Large intestine (tissue), 3 donors: ENCODE measurements at regions not wholly inside any gene's neighbourhood (a gene's known extent, or its start where the extent isn't known, plus 50 kb on each side); places are given as distances from the start of the nearest gene placed in this dataset.
A peak's percentile ranks its signal among the peaks of the same experiment; 100 is the strongest.
"Not testable (repeated sequence)": the region's sequence is repeated elsewhere in the genome, so short reads cannot be mapped to it uniquely, and the experiment has no call there.

Experiments
- DNase-seq, 2 donors: peaks; one replicate each; pipeline versions ENCODE4 v3.0.0 to v3.0.0-alpha.2; 2013
- H3K27ac ChIP-seq: one replicate; pipeline ENCODE4 v1.5.1; 2013; ENCODE audit warnings: low read length
- H3K27me3 ChIP-seq: 2 replicates; pipeline ENCODE4 v1.6.1; 2013; ENCODE audit warnings: low read length; ENCODE audit not compliant: control insufficient read depth, insufficient read depth
- H3K36me3 ChIP-seq: 2 replicates; pipeline ENCODE4 v1.6.1; 2013; ENCODE audit warnings: low read length; ENCODE audit not compliant: control insufficient read depth, insufficient read depth
- H3K4me1 ChIP-seq: one replicate; pipeline ENCODE4 v1.6.1; 2013; ENCODE audit warnings: low read length; ENCODE audit not compliant: control insufficient read depth, insufficient read depth
- H3K4me3 ChIP-seq: one replicate; pipeline ENCODE4 v1.5.1; 2013; ENCODE audit warnings: low read length
- H3K9me3 ChIP-seq: one replicate; pipeline ENCODE4 v1.6.1; 2013; ENCODE audit warnings: mild to moderate bottlenecking, low read depth, low read length, moderate library complexity; ENCODE audit not compliant: control insufficient read depth
- WGBS: methylation state at CpG from one replicate; pipeline ENCODE4 v1.1.5; 2013; ENCODE audit warnings: low lambda C conversion rate; ENCODE audit not compliant: insufficient coverage; 5-methylcytosine and 5-hydroxymethylcytosine counted together

DNA sequence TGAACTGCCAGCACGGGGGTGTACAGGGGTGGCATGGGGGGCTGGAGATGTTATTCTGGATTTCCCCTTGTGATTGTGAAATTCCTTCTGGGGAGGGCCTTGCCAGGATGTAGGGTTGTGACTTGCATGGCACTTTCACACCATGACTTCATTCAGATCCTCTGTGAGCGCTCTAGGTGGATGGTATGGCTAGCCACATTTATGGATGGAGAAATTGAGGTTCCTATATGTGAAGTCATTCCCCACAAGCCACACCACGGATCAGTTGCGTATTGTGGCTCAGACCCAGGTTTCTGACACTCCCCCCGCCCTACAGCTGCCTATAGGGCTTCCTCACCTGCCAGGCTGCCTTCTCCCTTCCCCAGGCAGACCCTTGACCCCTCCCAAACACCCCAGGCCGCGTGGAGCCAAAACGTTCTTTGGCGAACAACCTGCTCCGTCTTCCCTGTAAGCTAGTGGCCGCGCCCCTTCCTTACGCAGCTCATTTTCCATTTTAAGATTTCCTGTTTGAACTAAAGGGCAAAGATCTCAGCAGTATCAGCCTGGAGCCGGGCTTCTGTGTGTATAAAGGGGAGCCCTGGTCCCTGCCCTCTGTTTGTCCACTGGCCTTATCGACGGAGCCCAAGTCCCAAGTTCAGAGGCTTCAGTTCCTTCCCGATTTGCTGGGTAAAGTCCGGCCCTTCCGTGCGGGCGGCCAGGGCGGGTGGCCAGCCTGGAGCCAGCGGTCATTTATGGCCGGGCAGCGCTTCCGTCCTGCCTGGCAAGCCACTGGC, 97.8 kb upstream of the KLF4 start:
- peak; percentile 91 to 97 for DNase-seq
- Histone ChIP-seq H3K4me1 (peaks cover 57% of the 10 kb centered on the region), H3K4me3 (peak overlapping the region; percentile 7), H3K9me3 (no peaks in the 10 kb centered on the region), H3K27ac (peak overlapping the region; percentile 90), H3K36me3 (no peaks in the 10 kb centered on the region), H3K27me3 (peaks cover 2% of the 10 kb centered on the region)
- no CpG with 5 or more reads among the region's 26 CpGs for WGBS

DNA sequence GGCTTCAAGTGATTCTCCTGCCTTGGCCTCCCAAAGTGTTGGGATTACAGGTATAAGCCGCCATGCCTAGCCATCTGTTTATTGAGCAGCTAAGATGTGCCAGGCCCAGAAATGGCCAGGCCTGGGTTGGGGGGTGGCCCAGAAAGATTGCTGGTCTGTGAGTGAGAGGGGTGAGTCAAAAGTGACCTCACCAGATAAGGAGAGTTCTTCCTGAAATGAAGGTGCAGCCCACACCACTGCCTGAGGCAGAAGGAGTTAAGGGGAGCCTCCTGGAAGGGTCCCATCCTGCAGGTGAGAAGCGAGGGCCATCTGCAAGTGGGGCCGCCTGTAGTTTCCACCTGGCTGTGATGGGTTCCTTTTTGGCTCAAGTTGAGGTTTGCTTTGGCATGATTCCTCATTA, 96.9 kb upstream of the KLF4 start:
- Histone ChIP-seq H3K4me3 (no peak overlapping the region), H3K4me1 (peaks cover 50% of the 10 kb centered on the region), H3K27me3 (peaks cover 2% of the 10 kb centered on the region), H3K27ac (no peak overlapping the region), H3K36me3 (no peaks in the 10 kb centered on the region), H3K9me3 (no peaks in the 10 kb centered on the region)
- DNase-seq = no peak
- WGBS = no CpG with 5 or more reads among the region's 3 CpGs

DNA sequence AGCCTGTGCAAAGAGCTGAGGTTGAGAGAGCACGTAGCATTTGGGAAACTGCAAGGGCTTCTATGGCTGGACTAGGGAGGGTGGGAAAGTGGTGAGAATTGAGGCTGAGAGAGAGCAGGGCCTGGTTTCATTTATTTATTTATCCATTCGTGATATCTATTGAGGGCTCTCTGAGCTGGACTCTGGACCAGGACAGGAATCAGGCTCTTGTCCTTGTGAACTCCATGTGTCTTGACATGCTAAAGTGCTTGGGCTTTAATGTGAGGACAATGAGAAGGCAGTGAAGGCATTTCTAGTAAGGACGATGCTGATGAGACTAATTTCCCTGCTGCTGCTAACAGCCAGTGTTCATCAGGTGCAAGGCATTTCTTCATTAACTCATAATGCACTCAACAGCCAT, 95.9 kb upstream of the KLF4 start:
- Histone ChIP-seq H3K4me1 (peaks cover 45% of the 10 kb centered on the region), H3K4me3 (no peak overlapping the region), H3K27ac (no peak overlapping the region), H3K9me3 (no peaks in the 10 kb centered on the region), H3K27me3 (no peaks in the 10 kb centered on the region), H3K36me3 (no peaks in the 10 kb centered on the region)
- DNase-seq = peak in 1 of 2 donors; percentile 55
- WGBS = no CpG with 5 or more reads among the region's 3 CpGs

DNA sequence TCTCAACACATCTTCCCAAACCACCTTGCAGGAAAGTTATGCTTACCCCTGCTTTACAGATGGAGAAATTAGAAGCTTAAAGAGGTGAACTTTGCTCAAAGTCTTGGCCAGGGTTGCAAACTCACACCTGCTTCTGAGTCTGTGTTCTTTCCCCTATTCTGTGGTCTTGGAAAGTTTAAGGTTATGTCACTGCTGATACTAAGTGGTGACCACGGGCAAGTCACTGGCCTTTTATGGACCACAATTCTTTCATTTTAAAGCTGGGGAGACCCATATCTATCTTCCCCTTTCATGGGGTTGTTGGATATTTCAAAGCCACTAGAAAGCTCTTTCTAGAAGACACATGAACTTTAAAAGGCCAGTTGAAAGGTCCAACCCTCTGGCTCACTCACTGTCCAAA, 95.4 kb upstream of the KLF4 start:
- Histone ChIP-seq H3K27ac (no peak overlapping the region), H3K9me3 (no peaks in the 10 kb centered on the region), H3K27me3 (no peaks in the 10 kb centered on the region), H3K4me3 (no peak overlapping the region), H3K4me1 (peaks cover 45% of the 10 kb centered on the region), H3K36me3 (no peaks in the 10 kb centered on the region)
- no peak for DNase-seq
- WGBS = no CpG with 5 or more reads among the region's 1 CpG

DNA sequence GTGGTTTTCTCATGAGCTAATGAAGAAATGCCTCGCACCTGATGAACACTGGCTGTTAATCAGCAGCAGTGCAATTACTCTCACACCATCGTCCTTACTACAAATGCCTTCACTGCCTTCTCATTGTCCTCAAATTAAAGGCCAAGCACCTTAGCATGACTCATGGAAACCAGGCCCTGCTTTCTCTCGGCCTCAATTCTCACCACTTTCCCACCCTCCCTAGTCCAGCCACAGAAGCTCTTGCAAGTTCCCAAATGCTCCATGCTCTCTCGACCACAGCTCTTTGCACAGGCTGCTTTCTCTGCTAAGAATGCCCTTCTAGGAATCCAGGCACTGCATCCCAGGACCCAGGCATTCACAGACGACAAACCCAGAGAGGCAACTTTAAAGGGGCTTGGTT, 94.6 kb upstream of the KLF4 start:
- no peak overlapping the region for H3K27ac ChIP-seq
- no peak for DNase-seq
- no CpG with 5 or more reads among the region's 5 CpGs for WGBS
- H3K27me3 ChIP-seq = no peaks in the 10 kb centered on the region
- H3K36me3 ChIP-seq = no peaks in the 10 kb centered on the region
- no peaks in the 10 kb centered on the region for H3K9me3 ChIP-seq
- no peak overlapping the region for H3K4me3 ChIP-seq
- peaks cover 41% of the 10 kb centered on the region for H3K4me1 ChIP-seq

DNA sequence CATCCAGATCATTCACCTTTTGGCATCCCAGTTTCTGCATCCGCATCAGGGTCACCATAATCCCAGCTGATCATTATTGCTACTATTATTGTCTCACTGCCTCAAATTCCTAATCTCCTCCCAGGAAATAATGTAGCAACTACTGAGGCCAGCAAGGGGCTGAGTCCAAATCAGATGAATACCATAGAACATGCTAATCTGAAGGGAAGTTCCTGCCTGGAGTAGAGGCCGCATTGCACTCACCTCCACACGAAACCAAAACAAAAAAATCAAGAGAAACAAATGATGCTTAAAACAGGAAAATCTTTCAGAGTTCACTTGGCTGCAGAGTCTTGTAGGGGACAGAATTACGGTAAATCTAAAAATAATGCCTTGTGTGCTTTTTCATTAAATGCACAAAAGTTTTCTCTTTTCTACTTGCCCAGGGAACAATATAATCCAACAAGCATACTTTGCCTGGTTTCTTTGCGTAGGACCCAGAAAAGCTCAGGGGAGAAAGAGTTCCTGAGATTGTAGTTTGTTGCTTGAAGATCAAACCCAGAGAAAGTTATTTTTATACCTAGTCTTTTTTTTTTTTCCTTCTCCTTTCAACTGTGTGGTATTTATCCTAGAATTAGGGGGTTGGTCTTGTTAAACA, 87.7 kb upstream of the KLF4 start:
- Histone ChIP-seq H3K36me3 (no peaks in the 10 kb centered on the region), H3K27ac (no peak overlapping the region), H3K9me3 (no peaks in the 10 kb centered on the region), H3K4me1 (no peaks in the 10 kb centered on the region), H3K4me3 (no peak overlapping the region), H3K27me3 (no peaks in the 10 kb centered on the region)
- 60% methylated on average over 2 of the region's 5 CpGs for WGBS
- DNase-seq = no peak

DNA sequence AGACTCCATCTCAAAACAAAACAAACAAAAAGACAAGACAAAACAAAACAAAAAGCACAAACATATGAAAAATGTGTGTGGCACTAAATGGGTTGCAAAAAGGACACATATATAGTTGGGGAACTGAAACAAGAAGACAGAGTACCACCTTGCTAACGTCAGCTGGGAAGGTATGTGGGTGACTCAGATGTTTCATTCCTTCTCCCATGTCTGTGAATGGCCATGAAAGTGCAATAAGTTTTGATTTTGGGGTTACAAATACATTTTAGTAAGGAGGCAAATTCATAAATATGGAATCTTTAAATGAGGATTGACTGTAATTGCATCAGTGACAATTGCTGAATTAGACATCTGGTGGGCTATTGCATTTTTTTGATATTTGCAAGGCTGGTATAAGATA, 81.6 kb upstream of the KLF4 start:
- H3K27ac ChIP-seq = no peak overlapping the region
- no peak for DNase-seq
- no CpG with 5 or more reads among the region's 1 CpG for WGBS

DNA sequence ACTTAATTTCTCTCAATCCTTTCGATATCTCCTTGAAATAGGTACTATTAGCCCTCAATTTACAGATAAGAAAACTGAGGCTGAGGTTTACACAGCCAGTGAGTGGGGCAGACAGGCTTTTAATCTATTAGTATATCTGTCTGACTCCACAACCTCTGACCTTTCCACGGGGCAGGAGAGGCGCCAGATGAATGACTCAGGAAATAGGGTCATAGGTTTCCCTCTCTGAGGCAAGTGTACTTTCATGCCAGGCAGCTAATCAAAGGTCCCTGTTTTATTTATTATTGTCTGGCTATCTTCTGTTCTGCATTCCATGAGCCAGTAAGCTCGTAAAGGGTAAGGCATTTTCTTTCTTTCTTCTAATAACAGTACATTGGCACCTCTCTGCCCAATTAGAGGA, 79.6 kb upstream of the KLF4 start:
- H3K4me1 ChIP-seq = peaks cover 9% of the 10 kb centered on the region
- no peak overlapping the region for H3K27ac ChIP-seq
- no CpG with 5 or more reads among the region's 4 CpGs for whole genome bisulfite sequencing
- H3K4me3 ChIP-seq = no peak overlapping the region
- H3K9me3 ChIP-seq = no peaks in the 10 kb centered on the region
- no peaks in the 10 kb centered on the region for H3K36me3 ChIP-seq
- DNase-seq = peak in 1 of 2 donors; percentile 62
- H3K27me3 ChIP-seq = no peaks in the 10 kb centered on the region

More for the DNA sequence above, 81.6 kb upstream of the KLF4 start:
- Histone ChIP-seq H3K4me3 (no peak overlapping the region), H3K36me3 (no peaks in the 10 kb centered on the region), H3K9me3 (no peaks in the 10 kb centered on the region), H3K4me1 (peaks cover 9% of the 10 kb centered on the region), H3K27me3 (no peaks in the 10 kb centered on the region)

DNA sequence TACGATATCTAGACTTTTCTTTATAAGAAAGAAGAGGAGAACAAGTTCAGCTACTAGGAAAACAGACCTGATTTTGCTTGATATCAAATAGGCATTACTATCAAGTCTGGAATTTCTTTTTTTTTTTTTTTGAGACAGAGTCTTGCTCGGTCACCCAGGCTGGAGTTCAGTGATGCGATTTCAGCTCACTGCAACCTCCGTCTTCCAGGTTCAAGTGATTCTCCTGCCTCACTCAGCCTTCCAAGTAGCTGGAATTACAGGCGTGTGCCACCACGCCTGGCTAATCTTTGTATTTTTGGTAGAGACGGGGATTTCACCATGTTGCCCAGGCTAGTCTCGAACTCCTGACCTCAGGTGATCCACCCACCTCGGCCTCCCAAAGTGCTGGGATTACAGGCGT, 78.8 kb upstream of the KLF4 start:
- H3K4me3 ChIP-seq, H3K9me3 ChIP-seq, H3K27ac ChIP-seq, H3K36me3 ChIP-seq, DNase-seq, H3K27me3 ChIP-seq, H3K4me1 ChIP-seq: not testable (repeated sequence)
- 89% methylated on average over 1 of the region's 10 CpGs for WGBS

DNA sequence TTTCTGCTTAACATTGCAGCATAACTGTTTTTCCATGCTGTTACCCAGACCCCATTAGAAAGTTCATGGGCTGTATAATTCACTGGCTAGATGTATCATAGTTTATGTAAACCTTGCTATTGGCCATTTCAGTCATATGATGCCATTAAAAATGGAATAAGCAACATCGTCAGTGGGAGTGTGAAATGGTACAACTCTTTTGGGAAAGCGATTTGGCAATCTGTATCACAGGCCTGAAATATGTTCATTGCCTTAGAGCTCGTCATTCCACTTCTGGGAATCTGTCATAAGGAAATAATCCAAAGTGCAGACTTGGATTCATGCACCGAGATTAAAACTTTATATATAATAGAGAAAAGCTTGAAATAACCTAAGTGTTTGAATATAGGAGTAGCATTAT, 77.9 kb upstream of the KLF4 start:
- Histone ChIP-seq H3K27ac (no peak overlapping the region), H3K9me3 (no peaks in the 10 kb centered on the region), H3K4me3 (no peak overlapping the region), H3K4me1 (peaks cover 9% of the 10 kb centered on the region), H3K27me3 (no peaks in the 10 kb centered on the region), H3K36me3 (no peaks in the 10 kb centered on the region)
- 67% methylated on average over 1 of the region's 4 CpGs for WGBS
- no peak for DNase-seq

DNA sequence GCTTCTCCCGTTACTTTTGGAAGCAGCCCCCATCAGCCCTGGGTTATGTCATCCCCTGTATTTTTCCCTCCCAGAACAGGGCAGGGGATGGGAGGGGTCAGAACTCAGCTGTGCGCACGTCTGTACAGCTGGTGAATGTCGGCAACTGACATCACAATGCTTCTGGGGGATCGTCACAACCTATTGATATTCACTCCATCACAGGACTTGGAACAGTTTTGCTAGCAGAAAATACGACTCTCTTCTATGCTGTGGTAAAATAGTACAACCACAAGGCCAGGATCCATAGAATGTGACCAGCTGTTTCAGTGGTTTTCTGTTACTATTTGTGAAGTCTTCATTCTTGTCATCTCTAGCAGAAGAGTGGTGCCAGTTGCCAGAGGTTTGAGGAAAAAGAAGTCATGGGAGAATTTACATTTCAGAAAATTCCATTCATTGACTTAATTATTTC, 77.1 kb upstream of the KLF4 start:
- no peak for DNase-seq
- 60% methylated on average over 1 of the region's 6 CpGs for WGBS
- no peak overlapping the region for H3K4me3 ChIP-seq
- peaks cover 9% of the 10 kb centered on the region for H3K4me1 ChIP-seq
- no peaks in the 10 kb centered on the region for H3K36me3 ChIP-seq
- no peak overlapping the region for H3K27ac ChIP-seq
- H3K9me3 ChIP-seq = no peaks in the 10 kb centered on the region
- no peaks in the 10 kb centered on the region for H3K27me3 ChIP-seq
